Parathyroid adenoma (tissue), 2 donors: ENCODE measurements at regions not wholly inside any gene's neighbourhood (a gene's known extent, or its start where the extent isn't known, plus 50 kb on each side); places are given as distances from the start of the nearest gene placed in this dataset.

Source experiments
- H2AFZ ChIP-seq: fragments of 300-600 bp; sonication (generic); one replicate; pipeline ENCODE4 v1.7.0; 2017; ENCODE audit warnings: antibody characterized with exemption, mild to moderate bottlenecking
- H3K27ac ChIP-seq: fragments of 300-600 bp; sonication (generic); one replicate; pipeline ENCODE4 v1.7.0; 2017
- H3K27me3 ChIP-seq: fragments of 300-600 bp; sonication (generic); one replicate; pipeline ENCODE4 v1.7.0; 2017; ENCODE audit warnings: low read length; ENCODE audit not compliant: control insufficient read depth, insufficient read depth
- H3K36me3 ChIP-seq: fragments of 300-600 bp; sonication (generic); one replicate; pipeline ENCODE4 v1.7.0; 2017; ENCODE audit warnings: low read length; ENCODE audit not compliant: control insufficient read depth, insufficient read depth
- H3K4me1 ChIP-seq: fragments of 300-600 bp; sonication (generic); one replicate; pipeline ENCODE4 v1.7.0; 2017; ENCODE audit warnings: control low read depth
- H3K4me2 ChIP-seq: fragments of 300-600 bp; sonication (generic); one replicate; pipeline ENCODE4 v1.7.0; 2017; ENCODE audit warnings: low read length
- H3K4me3 ChIP-seq: fragments of 300-600 bp; sonication (generic); one replicate; pipeline ENCODE4 v1.7.0; 2017; ENCODE audit warnings: low read depth, low read length
- H3K79me2 ChIP-seq: fragments of 300-600 bp; sonication (generic); one replicate; pipeline ENCODE4 v1.7.0; 2017; ENCODE audit warnings: control low read depth
- H3K9ac ChIP-seq: fragments of 300-600 bp; sonication (generic); one replicate; pipeline ENCODE4 v1.7.0; 2017; ENCODE audit warnings: mild to moderate bottlenecking
- H3K9me3 ChIP-seq: fragments of 300-600 bp; sonication (generic); one replicate; pipeline ENCODE4 v1.7.0; 2017; ENCODE audit warnings: low read length; ENCODE audit not compliant: control insufficient read depth
- CTCF ChIP-seq: fragments of 300-600 bp; sonication (generic); IDR thresholded peaks from one replicate; pipeline ENCODE4 v1.7.0; 2017; ENCODE audit warnings: antibody characterized with exemption, mild to moderate bottlenecking
- donor health status: primary hyperparathyroidism.

DNA sequence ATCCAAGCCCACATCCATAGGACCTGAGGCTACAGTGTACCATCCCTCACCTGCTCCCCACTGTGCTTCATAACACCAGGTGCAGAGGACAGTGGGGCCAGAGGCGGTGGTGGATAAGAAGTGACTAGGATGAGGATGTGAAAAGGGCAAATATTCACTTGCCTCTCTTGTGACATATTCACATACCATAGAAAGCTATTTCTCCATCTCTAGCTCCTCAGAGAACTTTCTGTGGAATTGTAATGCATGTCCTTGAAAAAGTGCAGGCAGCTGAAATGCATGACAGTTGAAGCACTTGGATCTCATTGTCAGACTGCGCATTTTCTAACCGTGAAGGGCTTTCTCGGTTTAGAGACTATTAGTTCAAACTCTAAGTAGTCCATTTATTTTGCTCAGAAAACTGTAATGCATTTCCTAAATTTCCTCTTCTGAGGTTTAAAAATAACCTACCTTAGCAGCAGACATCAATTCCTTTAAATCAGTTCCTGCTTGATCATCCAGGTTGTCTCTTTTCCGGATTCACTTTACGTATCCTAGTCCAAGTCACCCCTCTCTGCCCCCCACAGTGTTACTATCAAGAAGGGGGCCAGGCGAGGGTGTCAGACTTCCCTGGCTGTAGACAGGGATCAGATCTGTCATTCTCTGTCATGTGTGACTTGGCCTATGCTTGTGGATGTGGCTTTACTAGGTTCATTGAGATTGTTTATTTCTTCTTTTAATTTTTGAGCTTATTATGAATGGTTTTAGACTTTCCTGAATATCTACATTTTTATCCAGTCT, 984.0 kb upstream of the TMEM132C start:
- no peaks in the 10 kb centered on the region for H3K36me3 ChIP-seq
- no peak overlapping the region for H3K4me3 ChIP-seq
- no peak overlapping the region for H3K4me2 ChIP-seq
- no peaks in the 10 kb centered on the region for H3K79me2 ChIP-seq
- H3K27ac ChIP-seq, result no peak overlapping the region
- no peaks in the 10 kb centered on the region for H3K4me1 ChIP-seq
- no peaks in the 10 kb centered on the region for H3K27me3 ChIP-seq
- H3K9me3 ChIP-seq, result no peaks in the 10 kb centered on the region
- no peak for TF ChIP-seq CTCF
- H2AFZ ChIP-seq, result no peak overlapping the region
- H3K9ac ChIP-seq, result no peak overlapping the region

DNA sequence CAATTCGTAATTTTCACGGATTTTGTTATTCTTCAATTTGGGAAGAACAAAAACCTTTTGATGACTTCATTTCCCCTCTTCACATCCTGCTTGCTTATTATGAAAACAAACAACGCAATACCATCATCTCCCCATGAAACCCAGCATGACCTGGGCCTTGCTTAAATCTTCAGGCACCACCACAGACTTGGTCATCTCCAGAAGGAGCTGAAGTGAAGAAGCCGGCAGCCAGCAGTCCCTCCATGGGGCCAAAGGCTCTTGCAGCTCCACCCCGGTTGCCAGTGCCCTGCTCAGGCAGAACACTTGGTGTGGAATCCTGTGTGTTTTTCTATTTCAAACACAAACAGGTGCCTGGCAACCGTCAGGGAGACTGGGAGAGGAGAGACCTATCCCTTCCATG, 982.9 kb upstream of the TMEM132C start:
- no peaks in the 10 kb centered on the region for H3K9me3 ChIP-seq
- H3K9ac ChIP-seq, result no peak overlapping the region
- H3K4me2 ChIP-seq, result no peak overlapping the region
- H3K4me3 ChIP-seq, result no peak overlapping the region
- no peak for TF ChIP-seq CTCF
- H3K27ac ChIP-seq, result no peak overlapping the region
- H3K36me3 ChIP-seq, result no peaks in the 10 kb centered on the region
- no peaks in the 10 kb centered on the region for H3K4me1 ChIP-seq
- no peak overlapping the region for H2AFZ ChIP-seq
- no peaks in the 10 kb centered on the region for H3K79me2 ChIP-seq
- no peaks in the 10 kb centered on the region for H3K27me3 ChIP-seq

DNA sequence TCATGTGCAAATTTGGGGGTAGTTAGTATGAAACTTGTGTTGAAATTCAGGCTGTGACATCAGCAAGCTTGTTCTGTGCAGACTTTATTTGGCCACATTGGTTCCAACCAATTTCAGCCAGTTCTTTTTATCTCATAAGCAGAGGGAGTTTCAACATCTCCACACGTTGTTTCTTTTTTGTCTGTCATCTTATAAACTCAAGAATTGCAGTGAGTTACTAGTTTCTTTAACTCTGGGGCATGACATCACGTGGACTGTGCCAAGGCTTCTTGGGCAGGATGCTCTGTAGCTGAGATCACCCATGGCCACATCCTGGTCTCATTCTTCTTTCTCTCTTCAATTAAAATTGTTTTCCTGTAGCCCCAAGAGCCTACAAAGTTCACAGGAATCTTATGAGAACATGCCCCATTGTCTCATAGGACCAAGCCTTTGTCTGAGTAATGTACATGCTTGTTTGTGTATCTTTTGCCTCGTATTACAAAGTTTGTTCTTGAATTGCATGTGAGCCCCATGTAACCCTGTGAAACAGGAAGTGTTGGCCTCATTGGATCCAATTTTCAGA, 982.0 kb upstream of the TMEM132C start:
- H3K4me3 ChIP-seq, result no peak overlapping the region
- H3K4me2 ChIP-seq, result no peak overlapping the region
- H3K79me2 ChIP-seq, result no peaks in the 10 kb centered on the region
- H3K4me1 ChIP-seq, result no peaks in the 10 kb centered on the region
- H2AFZ ChIP-seq, result no peak overlapping the region
- no peaks in the 10 kb centered on the region for H3K27me3 ChIP-seq
- no peak overlapping the region for H3K9ac ChIP-seq
- no peaks in the 10 kb centered on the region for H3K36me3 ChIP-seq
- H3K9me3 ChIP-seq, result no peaks in the 10 kb centered on the region
- no peak for TF ChIP-seq CTCF
- H3K27ac ChIP-seq, result no peak overlapping the region

DNA sequence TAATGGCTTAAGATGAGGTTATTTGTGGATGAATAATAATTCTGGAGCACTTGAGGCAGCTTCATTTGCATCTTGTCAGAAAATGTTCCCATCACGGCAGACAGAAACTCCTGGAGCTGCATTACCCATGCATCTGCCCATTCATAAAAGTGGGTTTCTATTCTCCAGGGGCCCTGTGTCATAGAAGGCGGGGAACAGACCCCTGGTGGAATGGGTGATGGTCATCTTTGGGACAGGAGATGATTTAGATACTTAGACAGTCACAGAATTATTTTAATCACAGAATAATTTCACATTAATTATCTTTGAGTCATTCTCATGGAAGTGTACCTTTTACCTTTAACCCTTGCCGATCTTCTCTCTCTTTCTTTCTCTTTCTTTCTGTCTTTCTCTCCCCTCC, 980.7 kb upstream of the TMEM132C start:
- Histone ChIP-seq H3K36me3 (no peaks in the 10 kb centered on the region), H3K79me2 (no peaks in the 10 kb centered on the region), H2AFZ (no peak overlapping the region), H3K27ac (no peak overlapping the region), H3K4me2 (no peak overlapping the region), H3K9ac (no peak overlapping the region), H3K4me3 (no peak overlapping the region), H3K9me3 (no peaks in the 10 kb centered on the region), H3K27me3 (no peaks in the 10 kb centered on the region), H3K4me1 (no peaks in the 10 kb centered on the region)
- no peak for TF ChIP-seq CTCF

- Histone ChIP-seq H3K4me1 (no peaks in the 10 kb centered on the region), H3K9ac (no peak overlapping the region), H3K4me3 (no peak overlapping the region), H3K27me3 (no peaks in the 10 kb centered on the region), H3K79me2 (no peaks in the 10 kb centered on the region), H3K4me2 (no peak overlapping the region), H3K36me3 (no peaks in the 10 kb centered on the region), H3K9me3 (no peaks in the 10 kb centered on the region), H3K27ac (no peak overlapping the region), H2AFZ (no peak overlapping the region)
- no peak for TF ChIP-seq CTCF
Measured at GRCh38 chr12:127287256-127287655, 979.7 kb upstream of the TMEM132C start.
